ENCODE measurements at regions not wholly inside any gene's neighbourhood (a gene's known extent, or its start where the extent isn't known, plus 50 kb on each side); places are given as distances from the start of the nearest gene placed in this dataset.

GRCh38 chr6:163661272-163661671 is 246.8 kb downstream of the QKI start:
- Histone ChIP-seq H3K9ac (ENCODE audit: control insufficient read depth, extremely low read depth, insufficient read depth, low read length) (no peak overlapping the region), H3K4me2 (ENCODE audit: control insufficient read depth, extremely low read depth, insufficient read depth, low read depth, low read length) (no peak overlapping the region), H3K9me1 (ENCODE audit: control insufficient read depth, extremely low read depth, insufficient read depth, low read length) (no peaks in the 10 kb centered on the region), H3K4me1 (ENCODE audit: control insufficient read depth, extremely low read depth, insufficient read depth, low read length) (no peaks in the 10 kb centered on the region), H3K27me3 (ENCODE audit: control insufficient read depth, extremely low read depth, insufficient read depth, low read length) (no peaks in the 10 kb centered on the region), H3K27ac (ENCODE audit: control insufficient read depth, insufficient read depth, low read length) (no peak overlapping the region), H3K36me3 (ENCODE audit: control insufficient read depth in 2 of 2, extremely low read depth in 1 of 2, insufficient read depth in 2 of 2, low read length in 2 of 2) (no peaks in the 10 kb centered on the region), H4K20me1 (ENCODE audit: control insufficient read depth, extremely low read depth, insufficient read depth, low read length) (no peaks in the 10 kb centered on the region), H3K9me3 (ENCODE audit: control insufficient read depth, low read depth, low read length) (no peaks in the 10 kb centered on the region), H2AFZ (ENCODE audit: control insufficient read depth, low read length) (no peak overlapping the region), H3K79me2 (ENCODE audit: control insufficient read depth, insufficient read depth, low read length) (no peaks in the 10 kb centered on the region), H3K4me3 (ENCODE audit: control insufficient read depth in 2 of 3, extremely low read depth in 1 of 3, insufficient read depth in 2 of 3, low read depth in 1 of 3, low read length in 3 of 3) (no peak overlapping the region)
- no peak for DNase-seq (ENCODE audit: low read depth, low spot score)
- no peak for FAIRE-seq
- dilution Hi-C loops (cut with MboI; ENCODE audit: extremely low pct_ligation_motif_present, low sequenced_read_pairs): no loop called here
- TF ChIP-seq EZH2 (IDR thresholded peaks at IDR 0.05; ENCODE audit: low read length) (no peak), CTCF (optimal IDR thresholded peaks at IDR 0.05 in 1 of 3, IDR thresholded peaks at IDR 0.05 in 1 of 3, conservative IDR thresholded peaks at IDR 0.05 in 1 of 3; ENCODE audit: extremely low read depth in 1 of 3, insufficient read depth in 2 of 3, low read length in 3 of 3) (no peak)

GRCh38 chr6:163659803-163660202 is 245.3 kb downstream of the QKI start:
- H3K36me3 ChIP-seq (ENCODE audit: control insufficient read depth in 2 of 2, extremely low read depth in 1 of 2, insufficient read depth in 2 of 2, low read length in 2 of 2): no peaks in the 10 kb centered on the region
- no peaks in the 10 kb centered on the region for H3K9me3 ChIP-seq (ENCODE audit: control insufficient read depth, low read depth, low read length)
- H2AFZ ChIP-seq (ENCODE audit: control insufficient read depth, low read length): no peak overlapping the region
- no peak overlapping the region for H3K4me2 ChIP-seq (ENCODE audit: control insufficient read depth, extremely low read depth, insufficient read depth, low read depth, low read length)
- no peaks in the 10 kb centered on the region for H4K20me1 ChIP-seq (ENCODE audit: control insufficient read depth, extremely low read depth, insufficient read depth, low read length)
- TF ChIP-seq EZH2 (IDR thresholded peaks at IDR 0.05; ENCODE audit: low read length) (no peak), CTCF (optimal IDR thresholded peaks at IDR 0.05 in 1 of 3, IDR thresholded peaks at IDR 0.05 in 1 of 3, conservative IDR thresholded peaks at IDR 0.05 in 1 of 3; ENCODE audit: extremely low read depth in 1 of 3, insufficient read depth in 2 of 3, low read length in 3 of 3) (no peak)
- no peaks in the 10 kb centered on the region for H3K27me3 ChIP-seq (ENCODE audit: control insufficient read depth, extremely low read depth, insufficient read depth, low read length)
- no peak for DNase-seq (ENCODE audit: low read depth, low spot score)
- H3K27ac ChIP-seq (ENCODE audit: control insufficient read depth, insufficient read depth, low read length): no peak overlapping the region
- no peaks in the 10 kb centered on the region for H3K79me2 ChIP-seq (ENCODE audit: control insufficient read depth, insufficient read depth, low read length)
- H3K9ac ChIP-seq (ENCODE audit: control insufficient read depth, extremely low read depth, insufficient read depth, low read length): no peak overlapping the region
- FAIRE-seq: no peak
- H3K9me1 ChIP-seq (ENCODE audit: control insufficient read depth, extremely low read depth, insufficient read depth, low read length): no peaks in the 10 kb centered on the region
- no peaks in the 10 kb centered on the region for H3K4me1 ChIP-seq (ENCODE audit: control insufficient read depth, extremely low read depth, insufficient read depth, low read length)
- dilution Hi-C loops (cut with MboI; ENCODE audit: extremely low pct_ligation_motif_present, low sequenced_read_pairs): no loop called here
- no peak overlapping the region for H3K4me3 ChIP-seq (ENCODE audit: control insufficient read depth in 2 of 3, extremely low read depth in 1 of 3, insufficient read depth in 2 of 3, low read depth in 1 of 3, low read length in 3 of 3)

Measured in keratinocyte (primary cell).